HG02973 (cell line): ENCODE measurements at regions not wholly inside any gene's neighbourhood (a gene's known extent, or its start where the extent isn't known, plus 50 kb on each side); places are given as distances from the start of the nearest gene placed in this dataset.
"Not testable (repeated sequence)": the region's sequence is repeated elsewhere in the genome, so short reads cannot be mapped to it uniquely, and the experiment has no call there.

Source experiments
- ATAC-seq: cut with Tn5 transposase; IDR thresholded peaks from one replicate; pipeline ENCODE4 v1.9.1; 2021; ENCODE audit warnings: moderate library complexity; ENCODE audit not compliant: unreplicated experiment

DNA sequence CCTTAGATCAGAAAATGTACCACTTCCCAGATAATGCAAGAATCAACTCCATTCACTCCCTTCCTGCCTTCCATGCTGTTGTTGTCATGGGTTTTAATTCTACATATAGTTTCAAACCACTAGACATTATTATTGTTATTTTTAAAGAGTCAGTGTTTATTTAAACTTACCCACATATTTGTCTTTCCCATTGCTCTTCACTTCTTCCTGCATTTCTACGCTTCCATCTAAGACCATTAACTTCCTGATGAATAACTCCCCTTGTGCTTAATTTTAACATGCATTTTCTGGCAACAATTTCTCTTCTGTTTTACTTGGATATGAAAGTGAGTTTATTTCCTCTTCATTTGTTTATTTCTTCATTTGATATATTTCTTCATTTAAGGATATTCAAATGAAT, 127.1 kb upstream of the FHIT start:
- no peak for ATAC-seq

- peak; percentile 86 for ATAC-seq
Observed at GRCh38 chr3:61381745-61382392, 130.6 kb upstream of the FHIT start.

DNA sequence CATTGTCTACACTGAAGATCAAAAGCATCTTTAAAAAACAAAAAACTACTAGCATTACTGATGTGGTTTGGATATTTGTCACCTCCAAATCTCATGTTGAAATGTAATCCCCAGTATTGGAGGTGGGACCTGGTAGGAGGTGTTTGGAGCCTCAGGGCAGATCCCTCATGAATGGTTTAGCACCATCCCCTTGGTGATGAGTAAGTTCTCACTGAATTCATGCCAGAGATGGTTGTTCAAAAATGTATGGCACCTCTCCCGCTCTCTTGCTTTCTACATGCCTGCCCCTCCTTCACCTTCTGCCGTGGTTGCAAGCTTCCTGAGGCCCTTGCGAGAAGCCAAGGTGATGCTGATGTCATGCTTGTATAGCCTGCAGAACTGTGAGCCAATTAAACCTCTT, 136.6 kb upstream of the FHIT start:
- ATAC-seq: no peak

DNA sequence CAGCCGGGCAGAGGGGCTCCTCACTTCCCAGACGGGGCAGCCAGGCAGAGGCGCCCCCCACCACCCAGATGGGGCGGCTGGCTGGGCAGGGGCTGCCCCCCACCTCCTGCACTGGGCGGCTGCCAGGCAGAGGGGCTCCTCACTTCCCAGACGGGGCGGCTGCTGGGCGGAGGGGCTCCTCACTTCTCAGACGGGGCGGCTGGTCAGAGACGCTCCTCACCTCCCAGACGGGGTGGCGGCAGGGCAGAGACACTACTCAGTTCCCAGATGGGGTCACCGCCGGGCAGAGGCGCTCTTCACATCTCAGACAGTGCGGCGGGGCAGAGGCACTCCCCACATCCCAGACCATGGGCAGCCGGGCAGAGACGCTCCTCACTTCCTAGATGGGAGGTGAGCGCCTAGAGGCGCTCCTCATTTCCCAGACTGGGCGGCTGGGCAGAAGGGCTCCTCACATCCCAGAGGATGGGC, 142.3 kb upstream of the FHIT start:
- ATAC-seq: not testable (repeated sequence)

DNA sequence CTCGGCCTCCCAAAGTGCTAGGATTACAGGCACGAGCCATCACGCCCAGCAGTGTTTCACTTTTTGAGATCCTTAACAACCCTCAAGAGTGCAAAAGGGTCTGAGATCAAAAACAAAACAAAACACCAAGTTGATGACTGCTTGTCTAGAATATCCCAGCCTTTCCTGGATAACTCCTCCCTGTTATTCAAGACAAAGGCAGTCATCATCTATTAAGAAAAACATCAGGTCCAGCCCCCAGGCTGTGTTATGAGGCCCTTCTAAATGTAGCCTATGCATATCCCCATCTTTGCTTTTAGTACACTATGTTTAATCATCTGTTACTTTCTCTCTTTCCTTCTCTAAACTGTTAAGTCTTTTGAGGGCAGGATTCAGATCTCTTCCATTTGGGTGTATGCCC, 150.1 kb upstream of the FHIT start:
- ATAC-seq: no peak

GRCh38 chr3:61407397-61407796, 154.0 kb upstream of the PTPRG start:
- no peak for ATAC-seq

- no peak for ATAC-seq
Observed at GRCh38 chr3:61409638-61410037, 151.7 kb upstream of the PTPRG start.

- ATAC-seq: not testable (repeated sequence)
Observed at GRCh38 chr3:61410358-61410757, 151.0 kb upstream of the PTPRG start.

DNA sequence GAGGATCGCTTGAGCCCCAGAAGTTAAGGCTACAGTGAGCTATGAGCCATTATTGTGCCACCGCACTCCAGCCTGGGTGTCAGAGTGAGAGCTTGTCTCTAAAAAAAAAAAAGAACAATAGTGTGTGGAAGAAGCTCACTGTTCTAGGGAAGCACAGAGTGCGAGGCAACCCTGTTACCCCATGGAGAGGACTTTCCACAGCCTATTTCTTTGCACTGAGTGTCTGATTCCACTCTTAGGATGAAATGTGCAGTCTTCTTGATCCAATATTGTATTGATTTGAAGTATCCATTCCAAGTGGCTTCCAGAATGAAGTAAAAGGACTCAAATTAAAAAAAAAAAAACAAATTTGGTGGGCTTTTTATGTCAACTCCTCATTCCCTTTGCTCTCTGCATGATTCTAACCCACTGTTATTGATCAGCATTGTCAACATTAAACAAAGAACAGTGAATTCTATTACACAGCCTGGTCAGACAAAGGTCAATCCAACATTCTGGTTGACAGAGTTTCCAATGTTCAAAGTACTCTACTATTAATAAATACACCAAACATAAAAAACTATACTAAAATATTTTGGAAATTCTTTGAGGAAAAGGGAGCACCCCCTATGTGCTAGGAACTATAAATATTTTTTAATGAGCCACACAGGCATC, 150.2 kb upstream of the PTPRG start:
- ATAC-seq: no peak

DNA sequence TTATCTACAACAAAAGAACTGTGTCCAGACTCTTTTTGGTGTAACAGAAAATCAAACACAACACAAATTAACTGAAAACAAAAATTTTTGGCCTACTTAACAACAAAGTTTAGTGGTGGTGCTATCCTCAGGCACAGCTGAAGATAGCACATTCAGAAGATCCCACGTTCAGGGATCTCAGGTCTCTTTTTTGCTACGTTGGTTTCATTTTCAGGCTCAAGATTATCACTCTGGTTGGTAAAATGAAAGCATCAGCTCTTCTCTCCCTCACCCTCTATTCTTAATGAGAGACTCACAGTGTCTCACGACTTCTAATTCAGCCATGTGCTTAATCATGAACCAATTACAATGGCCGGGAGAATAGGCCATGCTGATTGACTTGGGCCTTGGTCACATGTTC, 146.9 kb upstream of the PTPRG start:
- no peak for ATAC-seq

GRCh38 chr3:61415201-61415600, 146.2 kb upstream of the PTPRG start:
- no peak for ATAC-seq

DNA sequence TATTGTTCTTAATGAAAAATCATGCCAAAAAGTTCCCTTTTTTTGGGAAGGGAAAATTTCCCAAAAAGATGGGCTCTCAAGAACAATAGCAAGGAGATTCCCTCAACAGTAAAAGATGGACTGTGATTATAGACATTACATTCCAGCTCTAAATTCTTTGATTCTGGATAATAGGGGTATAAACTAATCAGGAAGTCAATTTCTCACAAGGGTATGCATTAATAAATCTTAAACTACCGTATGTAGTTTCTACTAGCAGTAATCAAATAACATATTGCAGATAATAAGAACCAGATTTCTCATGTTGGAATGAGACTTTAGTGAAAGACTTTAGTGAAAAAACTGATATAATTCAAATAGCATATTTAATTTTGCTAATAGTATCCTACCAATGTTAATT, 144.8 kb upstream of the PTPRG start:
- no peak for ATAC-seq

GRCh38 chr3:61417352-61417751, 144.0 kb upstream of the PTPRG start:
- no peak for ATAC-seq

GRCh38 chr3:61420136-61420759, 141.1 kb upstream of the PTPRG start:
- no peak for ATAC-seq

GRCh38 chr3:61422945-61423673, 138.3 kb upstream of the PTPRG start:
- no peak for ATAC-seq

- ATAC-seq: no peak
Observed at GRCh38 chr3:61425356-61425755, 136.0 kb upstream of the PTPRG start.

DNA sequence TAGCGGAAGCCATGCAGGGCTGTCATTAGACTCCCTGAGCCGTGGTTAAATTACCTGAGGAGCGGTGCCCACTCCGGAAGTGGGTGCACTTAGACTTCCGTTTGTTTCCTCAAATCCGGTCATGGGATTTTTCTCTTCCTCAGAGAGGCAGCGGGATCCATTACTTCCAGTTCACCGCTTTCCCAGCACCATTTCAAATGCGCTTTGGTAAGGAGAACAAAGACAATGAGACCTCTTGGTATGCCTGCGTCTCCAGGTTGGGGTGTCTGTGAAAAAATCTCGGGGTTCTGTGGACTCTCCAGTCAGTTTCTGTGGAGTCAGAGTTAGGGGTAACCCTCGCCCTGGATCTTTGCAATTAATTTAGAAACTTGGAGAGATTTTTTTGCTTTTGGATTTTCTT, 132.3 kb upstream of the PTPRG start:
- ATAC-seq: no peak

- not testable (repeated sequence) for ATAC-seq
Observed at GRCh38 chr3:61434901-61435300, 126.5 kb upstream of the PTPRG start.

DNA sequence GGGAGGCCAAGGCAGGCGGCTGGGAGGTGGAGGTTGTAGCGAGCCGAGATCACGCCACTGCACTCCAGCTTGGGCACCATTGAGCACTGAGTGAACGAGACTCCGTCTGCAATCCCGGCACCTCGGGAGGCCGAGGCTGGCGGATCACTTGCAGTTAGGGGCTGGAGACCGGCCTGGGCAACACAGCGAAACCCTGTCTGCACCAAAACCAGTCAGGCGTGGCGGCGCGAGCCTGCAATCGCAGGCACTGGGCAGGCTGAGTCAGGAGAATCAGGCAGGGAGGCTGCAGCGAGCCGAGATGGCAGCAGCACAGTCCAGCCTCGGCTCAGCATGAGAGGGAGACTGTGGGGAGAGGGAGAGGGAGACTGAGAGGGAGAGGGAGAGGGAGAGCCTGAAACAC, 126.0 kb upstream of the PTPRG start:
- not testable (repeated sequence) for ATAC-seq

- no peak for ATAC-seq
Observed at GRCh38 chr3:61438253-61439121, 122.9 kb upstream of the PTPRG start.

GRCh38 chr3:61439122-61439458, 122.3 kb upstream of the PTPRG start:
- ATAC-seq: no peak
